Fibroblast of skin of back (primary cell): ENCODE measurements at regions not wholly inside any gene's neighbourhood (a gene's known extent, or its start where the extent isn't known, plus 50 kb on each side); places are given as distances from the start of the nearest gene placed in this dataset.
"Not testable (repeated sequence)": the region's sequence is repeated elsewhere in the genome, so short reads cannot be mapped to it uniquely, and the experiment has no call there.

Experiments used
- DNase-seq: peaks from one replicate; pipeline ENCODE4 v3.0.0-alpha.2; 2013

- DNase-seq, result not testable (repeated sequence)
Measured at GRCh38 chr2:201946746-201947145, 86.9 kb upstream of the FZD7 start.

DNA sequence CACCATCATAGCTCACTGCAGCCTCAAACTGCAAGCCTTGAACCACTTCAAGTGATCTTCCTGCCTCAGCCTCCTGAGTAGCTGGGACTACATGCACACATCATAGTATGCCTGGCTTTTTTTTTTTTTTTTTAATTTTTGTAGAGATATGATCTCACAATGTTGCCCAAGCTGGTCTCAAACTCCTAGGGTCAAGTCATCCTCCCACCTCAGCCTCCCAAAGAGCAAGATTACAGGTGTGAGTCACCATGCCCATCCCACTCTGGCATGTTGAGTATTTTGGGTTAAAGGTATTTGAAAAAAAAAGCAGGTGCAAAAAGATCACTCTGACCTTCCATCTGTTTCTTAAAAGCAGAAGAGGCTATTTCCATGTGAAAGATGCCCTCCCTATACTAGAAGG lies 86.4 kb upstream of the FZD7 start:
- no peak for DNase-seq

- DNase-seq, result peak; percentile 44
Measured at GRCh38 chr2:201949181-201949926, 84.3 kb upstream of the FZD7 start.

- DNase-seq, result no peak
Measured at GRCh38 chr2:201949927-201950246, 83.8 kb upstream of the FZD7 start.

- DNase-seq, result peak; percentile 36
Measured at GRCh38 chr2:201950606-201951005, 83.0 kb upstream of the FZD7 start.

GRCh38 chr2:201952187-201952586 lies 81.5 kb upstream of the FZD7 start:
- no peak for DNase-seq

DNA sequence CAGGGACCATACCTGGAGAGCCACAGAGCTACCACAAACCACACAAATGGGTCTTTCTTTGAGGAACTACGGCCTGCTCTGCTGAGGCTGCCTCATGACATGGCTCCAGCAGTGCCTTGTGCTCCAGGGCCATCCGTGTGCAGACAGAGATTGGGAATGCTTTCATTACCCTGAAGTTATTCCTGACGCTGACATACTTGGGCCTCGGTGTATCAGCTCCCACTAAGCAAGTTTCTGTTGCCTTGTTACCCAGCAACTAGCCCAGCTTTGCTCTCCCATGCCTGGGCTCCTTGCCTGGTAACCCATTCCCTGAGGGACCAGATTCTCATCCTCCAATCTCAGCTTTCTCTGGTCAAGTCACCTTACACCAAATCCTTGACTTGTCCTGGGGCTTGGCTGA lies 80.3 kb upstream of the FZD7 start:
- DNase-seq, result no peak

- DNase-seq, result no peak
Measured at GRCh38 chr2:201953880-201954279, 79.8 kb upstream of the FZD7 start.

- no peak for DNase-seq
Measured at GRCh38 chr2:201955231-201955630, 78.4 kb upstream of the FZD7 start.

- DNase-seq, result no peak
Measured at GRCh38 chr2:201955702-201956141, 77.9 kb upstream of the FZD7 start.

- no peak for DNase-seq
Measured at GRCh38 chr2:201956361-201956760, 77.3 kb upstream of the FZD7 start.

GRCh38 chr2:201957091-201957490 lies 76.6 kb upstream of the FZD7 start:
- no peak for DNase-seq

DNA sequence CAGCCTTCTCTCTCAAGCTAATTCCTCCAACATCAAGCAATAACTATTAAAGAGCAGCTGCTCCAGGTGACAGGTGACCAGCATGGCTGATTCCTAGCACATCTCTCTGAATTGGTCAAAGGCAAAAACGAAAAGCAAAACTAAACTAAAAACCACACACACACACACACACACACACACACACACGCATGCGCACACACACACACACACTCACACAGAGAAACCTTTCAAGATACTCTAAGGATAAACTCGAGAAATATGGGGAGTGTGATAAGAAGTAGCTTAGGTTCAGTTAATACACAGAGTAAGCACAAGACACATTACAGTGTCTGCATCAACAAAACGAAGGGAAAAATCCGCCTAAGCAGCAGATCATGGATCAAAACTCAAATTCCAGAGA lies 74.5 kb upstream of the FZD7 start:
- no peak for DNase-seq

GRCh38 chr2:201959626-201960025 lies 74.0 kb upstream of the FZD7 start:
- peak; percentile 62 for DNase-seq

- no peak for DNase-seq
Measured at GRCh38 chr2:201960305-201960704, 73.3 kb upstream of the FZD7 start.

- DNase-seq, result no peak
Measured at GRCh38 chr2:201961401-201961800, 72.3 kb upstream of the FZD7 start.

DNA sequence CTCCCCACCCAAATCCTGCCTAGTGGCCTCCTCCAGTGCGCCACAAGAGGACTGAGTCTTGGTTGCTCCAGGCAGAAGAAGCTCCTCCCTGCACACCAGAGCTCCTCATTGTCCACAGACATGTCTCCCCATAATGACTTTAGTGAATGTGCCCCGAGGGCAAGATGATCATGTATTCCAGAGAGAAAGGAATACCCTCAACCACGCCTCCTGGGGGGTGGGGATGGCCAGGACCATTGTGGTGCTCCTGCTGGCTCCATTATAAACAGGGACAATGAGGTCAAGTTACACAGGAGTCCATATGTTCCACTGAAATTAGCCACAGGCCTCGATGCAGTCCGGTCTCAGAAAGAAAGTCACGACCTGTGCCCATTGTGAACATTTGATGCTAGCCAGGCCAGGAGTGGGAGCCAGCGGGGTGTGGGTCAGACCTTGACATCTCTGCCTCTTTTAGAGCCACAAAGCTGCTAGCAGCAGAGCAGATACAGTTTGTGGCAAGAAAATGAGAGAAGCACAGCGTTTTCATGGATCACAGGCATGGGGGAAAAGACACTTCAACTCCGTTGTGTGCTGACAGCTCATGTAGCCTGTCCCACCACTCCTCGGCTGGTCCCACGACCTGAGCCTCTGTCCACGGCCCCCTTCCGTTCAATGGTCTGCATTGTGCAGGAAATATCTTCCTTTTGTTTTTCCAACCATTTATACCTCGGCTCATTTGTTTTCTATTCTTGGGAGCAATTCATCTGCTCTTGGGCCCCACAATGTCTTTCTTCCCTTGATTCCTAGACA lies 70.7 kb upstream of the FZD7 start:
- DNase-seq, result no peak

DNA sequence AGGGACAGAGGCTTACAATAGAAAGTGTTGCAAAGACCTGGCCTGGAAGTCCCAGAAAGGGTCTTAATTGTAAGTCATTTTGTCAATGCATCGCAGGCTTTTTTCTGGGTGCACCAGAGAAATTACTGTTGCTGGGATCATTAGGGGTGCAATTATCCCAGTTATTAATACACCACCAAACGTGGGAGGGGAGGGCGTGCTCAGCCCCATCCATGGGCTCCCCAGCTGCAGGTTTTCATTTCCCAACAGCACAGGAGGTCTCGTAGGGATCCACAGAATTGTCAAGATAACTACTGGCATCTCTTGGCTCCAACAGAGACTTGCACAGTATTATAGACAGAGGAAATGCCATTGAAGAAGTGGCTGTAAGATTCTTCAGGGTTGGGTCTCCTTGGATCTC lies 69.6 kb upstream of the FZD7 start:
- DNase-seq, result no peak

GRCh38 chr2:201964631-201965206 lies 68.9 kb upstream of the FZD7 start:
- peak; percentile 63 for DNase-seq

DNA sequence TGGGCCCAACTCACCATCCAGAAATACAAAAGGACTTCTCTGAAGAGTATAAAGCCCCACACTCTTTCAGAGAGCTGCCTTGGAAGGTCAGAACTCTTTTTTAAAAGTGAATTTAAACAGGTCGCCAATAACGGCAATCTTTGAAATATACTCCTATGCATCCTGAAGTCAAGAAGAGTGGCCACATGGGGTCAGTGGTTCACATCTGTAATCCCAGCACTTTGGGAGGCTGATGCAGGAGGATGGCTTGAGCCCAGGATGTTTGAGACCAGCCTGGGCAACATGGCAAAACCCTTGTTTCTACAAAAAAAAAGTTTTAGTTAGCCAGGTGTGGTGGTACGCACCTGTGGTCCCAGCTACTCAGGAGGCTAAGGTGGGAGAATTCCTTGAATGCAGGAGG lies 68.1 kb upstream of the FZD7 start:
- DNase-seq, result no peak

- no peak for DNase-seq
Measured at GRCh38 chr2:201966691-201967438, 66.8 kb upstream of the FZD7 start.

- DNase-seq, result no peak
Measured at GRCh38 chr2:201968050-201968449, 65.6 kb upstream of the FZD7 start.

- DNase-seq, result no peak
Measured at GRCh38 chr2:201968476-201968875, 65.2 kb upstream of the FZD7 start.
